RWPE1 (cell line): ENCODE measurements at regions not wholly inside any gene's neighbourhood (a gene's known extent, or its start where the extent isn't known, plus 50 kb on each side); places are given as distances from the start of the nearest gene placed in this dataset.
A peak's percentile ranks its signal among the peaks of the same experiment; 100 is the strongest.

Experiments
- CTCF ChIA-PET: fragments of 350-600 bp; sonication (Branson Sonifier 250); formaldehyde crosslinking; extraction: SDS; loops from one replicate; lab custom pipeline; 2021; lab: Yijun Ruan, JAX
- POLR2A ChIA-PET: fragments of 400-600 bp; formaldehyde crosslinking; extraction: SDS; loops from one replicate; lab custom pipeline; 2020; ENCODE audit warnings: antibody characterized with exemption; ENCODE audit not compliant: low non-redundant PET; lab: Yijun Ruan, JAX
- DNase-seq: peaks from one replicate; pipeline ENCODE4 v3.0.0; 2012; ENCODE audit warnings: low spot score
- H3K27ac ChIP-seq: fragments of 450-650 bp; 2 replicates; pipeline ENCODE4 v1.5.1; 2017
- CTCF ChIP-seq: fragments of 450-650 bp; conservative IDR thresholded peaks from 2 replicates; pipeline ENCODE4 v1.5.1; 2017; ENCODE audit warnings: low read depth, mild to moderate bottlenecking

DNA sequence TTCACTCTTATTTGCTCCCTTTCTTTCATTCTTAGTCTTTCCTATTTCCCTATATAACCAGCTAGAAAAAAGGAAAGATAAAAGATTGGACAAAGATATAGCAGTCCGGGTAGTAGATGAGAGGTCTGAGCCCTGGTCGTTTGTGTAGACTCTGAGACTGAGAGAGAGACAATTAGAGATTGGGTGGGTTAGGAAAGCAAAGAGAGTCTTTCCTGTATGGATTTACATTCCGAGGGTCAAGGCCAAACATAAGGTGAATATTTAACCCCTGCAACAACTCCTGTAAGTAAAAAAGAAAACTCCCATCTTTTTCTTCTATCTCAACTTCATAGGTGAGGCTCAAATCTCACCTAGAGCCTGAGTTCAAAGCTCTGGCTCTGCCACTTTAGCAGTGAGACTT lies 218.0 kb upstream of the FGGY start:
- H3K27ac ChIP-seq, result no peak overlapping the region
- ChIA-PET POLR2A (no interaction called here), CTCF (no interaction called here)
- DNase-seq, result no peak
- TF ChIP-seq CTCF, result no peak

GRCh38 chr1:59079434-59080140 lies 217.3 kb upstream of the FGGY start:
- no peak overlapping the region for H3K27ac ChIP-seq
- CTCF ChIA-PET, result interaction anchor here (0.6 kb wide), 1 partner anchor 222 kb away, joined by 3 read pairs; no protein-coding TSS in a partner anchor
- POLR2A ChIA-PET, result no interaction called here
- no peak for DNase-seq
- TF ChIP-seq CTCF, result no peak

DNA sequence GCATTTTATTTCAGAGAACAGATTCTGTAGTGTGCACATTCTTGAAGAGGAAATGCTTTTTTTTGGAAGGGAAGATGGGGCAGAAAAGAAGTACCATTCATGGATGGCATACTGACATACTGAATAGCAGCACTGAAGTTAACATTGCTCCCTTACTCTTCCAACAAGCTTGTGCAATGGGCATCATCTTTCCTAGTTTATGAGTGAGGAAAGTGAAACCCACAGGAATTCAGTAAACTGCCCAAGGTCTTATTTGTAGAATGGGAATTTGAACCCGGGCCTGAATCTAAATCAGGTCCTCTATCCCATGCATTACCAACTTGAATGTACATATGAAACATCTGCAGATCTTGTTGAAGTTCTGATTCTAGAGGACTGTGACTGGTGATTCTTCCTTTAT lies 215.7 kb upstream of the FGGY start:
- no peak overlapping the region for H3K27ac ChIP-seq
- CTCF ChIA-PET, result no interaction called here
- no peak for DNase-seq
- POLR2A ChIA-PET, result no interaction called here
- no peak for TF ChIP-seq CTCF

- TF ChIP-seq CTCF, result no peak
- CTCF ChIA-PET, result interaction anchor here (0.6 kb wide), 1 partner anchor 21 kb away, joined by 3 read pairs; no protein-coding TSS in a partner anchor
- peak; percentile 27 for DNase-seq
- H3K27ac ChIP-seq, result no peak overlapping the region
- POLR2A ChIA-PET, result no interaction called here
Observed at GRCh38 chr1:59081795-59082194, 215.1 kb upstream of the FGGY start.

GRCh38 chr1:59083946-59084865 lies 212.7 kb upstream of the FGGY start:
- ChIA-PET CTCF (no interaction called here), POLR2A (no interaction called here)
- peak overlapping the region; percentile 59 for H3K27ac ChIP-seq
- no peak for DNase-seq
- TF ChIP-seq CTCF, result no peak

- TF ChIP-seq CTCF, result no peak
- ChIA-PET CTCF (interaction anchor here (0.8 kb wide), 1 partner anchor 9 kb away, joined by 4 read pairs; no protein-coding TSS in a partner anchor), POLR2A (no interaction called here)
- no peak overlapping the region for H3K27ac ChIP-seq
- no peak for DNase-seq
Observed at GRCh38 chr1:59085101-59085500, 211.8 kb upstream of the FGGY start.
